HG03442 (cell line): ENCODE measurements at regions not wholly inside any gene's neighbourhood (a gene's known extent, or its start where the extent isn't known, plus 50 kb on each side); places are given as distances from the start of the nearest gene placed in this dataset.

Experiments
- ATAC-seq: cut with Tn5 transposase; IDR thresholded peaks from one replicate; pipeline ENCODE4 v1.9.1; 2021; ENCODE audit warnings: mild to moderate bottlenecking, moderate library complexity; ENCODE audit not compliant: unreplicated experiment

GRCh38 chr1:106880226-106880625, 176.2 kb upstream of the PRMT6 start:
- no peak for ATAC-seq

GRCh38 chr1:106883208-106883607, 173.3 kb upstream of the PRMT6 start:
- ATAC-seq: no peak

GRCh38 chr1:106889059-106889458, 167.4 kb upstream of the PRMT6 start:
- ATAC-seq: no peak

GRCh38 chr1:106889583-106889982, 166.9 kb upstream of the PRMT6 start:
- ATAC-seq: no peak

- ATAC-seq: no peak
Observed at GRCh38 chr1:106897976-106898375, 158.5 kb upstream of the PRMT6 start.

- ATAC-seq: no peak
Observed at GRCh38 chr1:106899644-106900043, 156.8 kb upstream of the PRMT6 start.

GRCh38 chr1:106907795-106908194, 148.7 kb upstream of the PRMT6 start:
- peak; percentile 100 for ATAC-seq

- no peak for ATAC-seq
Observed at GRCh38 chr1:106908689-106909088, 147.8 kb upstream of the PRMT6 start.

GRCh38 chr1:106910798-106911197, 145.7 kb upstream of the PRMT6 start:
- no peak for ATAC-seq

- ATAC-seq: no peak
Observed at GRCh38 chr1:106912131-106912530, 144.3 kb upstream of the PRMT6 start.

- no peak for ATAC-seq
Observed at GRCh38 chr1:106921186-106921585, 135.3 kb upstream of the PRMT6 start.

- no peak for ATAC-seq
Observed at GRCh38 chr1:106924360-106924759, 132.1 kb upstream of the PRMT6 start.

- no peak for ATAC-seq
Observed at GRCh38 chr1:106925750-106926149, 130.7 kb upstream of the PRMT6 start.

- ATAC-seq: no peak
Observed at GRCh38 chr1:106926803-106927582, 129.5 kb upstream of the PRMT6 start.

- no peak for ATAC-seq
Observed at GRCh38 chr1:106937104-106937503, 119.4 kb upstream of the PRMT6 start.

- ATAC-seq: no peak
Observed at GRCh38 chr1:106944721-106945120, 111.8 kb upstream of the PRMT6 start.

- no peak for ATAC-seq
Observed at GRCh38 chr1:106952776-106953175, 103.7 kb upstream of the PRMT6 start.

- ATAC-seq: no peak
Observed at GRCh38 chr1:106954661-106955229, 101.7 kb upstream of the PRMT6 start.

- no peak for ATAC-seq
Observed at GRCh38 chr1:106956721-106957120, 99.8 kb upstream of the PRMT6 start.

- ATAC-seq: no peak
Observed at GRCh38 chr1:106957795-106958194, 98.7 kb upstream of the PRMT6 start.

- peak; percentile 64 for ATAC-seq
Observed at GRCh38 chr1:106960412-106960811, 96.1 kb upstream of the PRMT6 start.

- ATAC-seq: no peak
Observed at GRCh38 chr1:106961646-106962045, 94.8 kb upstream of the PRMT6 start.

GRCh38 chr1:106962591-106962990, 93.9 kb upstream of the PRMT6 start:
- no peak for ATAC-seq
